ENCODE measurements at regions not wholly inside any gene's neighbourhood (a gene's known extent, or its start where the extent isn't known, plus 50 kb on each side); places are given as distances from the start of the nearest gene placed in this dataset.

DNA sequence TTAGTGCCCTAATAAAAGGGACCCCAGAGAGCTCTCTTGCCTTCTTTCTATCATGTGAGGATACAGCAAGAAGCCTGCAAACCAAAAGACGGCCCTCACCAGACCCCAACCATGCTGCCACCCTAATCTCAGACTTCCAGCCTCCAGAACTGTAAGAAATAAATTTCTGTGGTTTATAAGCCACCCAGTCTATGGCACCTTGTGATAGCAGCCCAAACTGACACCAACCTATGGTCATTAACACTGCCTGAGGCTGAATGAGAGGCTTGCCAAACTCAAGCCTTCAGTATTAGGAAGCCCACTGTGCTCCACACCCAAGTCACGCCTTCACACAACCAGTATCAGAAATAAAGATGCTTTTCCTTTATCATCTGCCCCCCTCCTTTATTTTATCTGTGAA is 127.3 kb upstream of the KLF3 start:
- Histone ChIP-seq H3K27me3 (no peaks in the 10 kb centered on the region), H3K4me1 (no peaks in the 10 kb centered on the region), H3K9me3 (no peaks in the 10 kb centered on the region), H3K36me3 (no peaks in the 10 kb centered on the region), H3K4me3 (ENCODE audit: low read depth, low read length) (no peak overlapping the region)
- DNase-seq: no peak
- TF ChIP-seq, protein P1, sequence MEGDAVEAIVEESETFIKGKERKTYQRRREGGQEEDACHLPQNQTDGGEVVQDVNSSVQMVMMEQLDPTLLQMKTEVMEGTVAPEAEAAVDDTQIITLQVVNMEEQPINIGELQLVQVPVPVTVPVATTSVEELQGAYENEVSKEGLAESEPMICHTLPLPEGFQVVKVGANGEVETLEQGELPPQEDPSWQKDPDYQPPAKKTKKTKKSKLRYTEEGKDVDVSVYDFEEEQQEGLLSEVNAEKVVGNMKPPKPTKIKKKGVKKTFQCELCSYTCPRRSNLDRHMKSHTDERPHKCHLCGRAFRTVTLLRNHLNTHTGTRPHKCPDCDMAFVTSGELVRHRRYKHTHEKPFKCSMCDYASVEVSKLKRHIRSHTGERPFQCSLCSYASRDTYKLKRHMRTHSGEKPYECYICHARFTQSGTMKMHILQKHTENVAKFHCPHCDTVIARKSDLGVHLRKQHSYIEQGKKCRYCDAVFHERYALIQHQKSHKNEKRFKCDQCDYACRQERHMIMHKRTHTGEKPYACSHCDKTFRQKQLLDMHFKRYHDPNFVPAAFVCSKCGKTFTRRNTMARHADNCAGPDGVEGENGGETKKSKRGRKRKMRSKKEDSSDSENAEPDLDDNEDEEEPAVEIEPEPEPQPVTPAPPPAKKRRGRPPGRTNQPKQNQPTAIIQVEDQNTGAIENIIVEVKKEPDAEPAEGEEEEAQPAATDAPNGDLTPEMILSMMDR (IDR thresholded peaks at IDR 0.05; ENCODE audit: low read depth, low read length): no peak

DNA sequence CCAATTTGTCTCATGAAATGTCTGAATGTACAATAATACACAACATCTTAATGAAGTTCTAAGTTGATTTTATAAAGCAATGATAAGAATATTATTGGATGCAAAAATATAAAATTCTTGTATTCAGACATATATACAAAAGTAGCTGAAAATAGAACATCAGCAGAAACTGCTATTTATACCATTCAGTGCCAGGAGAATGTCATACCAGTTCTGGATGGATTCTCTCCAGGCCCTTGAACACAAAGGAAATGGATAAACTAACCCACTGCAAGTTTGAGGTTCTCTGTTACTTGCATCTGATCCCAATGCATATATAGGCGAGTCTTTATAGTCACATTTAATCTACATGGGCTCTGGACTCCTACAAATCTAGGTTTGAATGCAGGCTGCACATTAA is 126.3 kb upstream of the KLF3 start:
- Histone ChIP-seq H3K9me3 (no peaks in the 10 kb centered on the region), H3K27me3 (no peaks in the 10 kb centered on the region), H3K4me3 (ENCODE audit: low read depth, low read length) (no peak overlapping the region), H3K4me1 (no peaks in the 10 kb centered on the region), H3K36me3 (no peaks in the 10 kb centered on the region)
- TF ChIP-seq, protein P1 (IDR thresholded peaks at IDR 0.05; ENCODE audit: low read depth, low read length): no peak
- DNase-seq: no peak

DNA sequence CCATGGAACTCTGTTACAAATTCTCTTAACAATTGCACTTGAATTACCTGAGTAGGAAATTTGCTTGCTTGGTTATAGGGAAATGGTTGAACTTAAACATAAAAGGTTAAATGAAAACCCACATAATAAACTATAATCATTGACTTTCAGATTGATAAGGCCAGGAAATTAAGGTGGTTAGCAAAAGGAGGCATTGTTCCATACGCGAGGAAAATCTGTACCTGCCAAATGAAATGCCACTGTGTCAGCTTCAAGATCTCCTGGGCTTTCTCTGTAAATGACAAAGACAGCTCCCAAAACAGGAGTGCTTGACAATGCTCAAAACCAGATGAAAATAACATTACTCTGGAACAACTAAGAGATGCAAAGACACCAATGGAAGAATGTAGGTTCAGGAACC is 125.5 kb upstream of the KLF3 start:
- TF ChIP-seq, protein P1 (IDR thresholded peaks at IDR 0.05; ENCODE audit: low read depth, low read length): no peak
- no peak for DNase-seq
- Histone ChIP-seq H3K9me3 (no peaks in the 10 kb centered on the region), H3K36me3 (no peaks in the 10 kb centered on the region), H3K4me1 (no peaks in the 10 kb centered on the region), H3K4me3 (ENCODE audit: low read depth, low read length) (no peak overlapping the region), H3K27me3 (no peaks in the 10 kb centered on the region)

DNA sequence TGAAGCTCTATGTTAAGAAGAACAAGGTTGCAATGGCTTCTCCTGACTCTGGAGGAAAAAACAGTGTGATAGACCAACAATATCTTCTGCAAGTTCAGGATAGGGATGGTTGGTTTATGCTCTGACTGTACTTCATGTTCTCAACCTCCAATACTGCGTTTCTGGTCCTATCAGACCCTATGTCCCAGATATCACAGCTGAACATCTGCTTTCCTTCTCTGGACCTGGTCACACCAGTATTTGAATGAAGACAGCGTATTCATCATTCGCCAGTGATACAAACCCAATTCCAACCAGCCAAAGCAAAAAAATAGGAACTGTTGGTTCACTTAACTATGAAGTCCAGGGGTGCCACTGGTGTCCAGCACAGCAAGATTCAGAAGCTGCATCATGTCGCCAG is 124.5 kb upstream of the KLF3 start:
- Histone ChIP-seq H3K4me1 (no peaks in the 10 kb centered on the region), H3K9me3 (no peaks in the 10 kb centered on the region), H3K36me3 (no peaks in the 10 kb centered on the region), H3K27me3 (no peaks in the 10 kb centered on the region), H3K4me3 (ENCODE audit: low read depth, low read length) (no peak overlapping the region)
- no peak for DNase-seq
- TF ChIP-seq, protein P1 (IDR thresholded peaks at IDR 0.05; ENCODE audit: low read depth, low read length): no peak

DNA sequence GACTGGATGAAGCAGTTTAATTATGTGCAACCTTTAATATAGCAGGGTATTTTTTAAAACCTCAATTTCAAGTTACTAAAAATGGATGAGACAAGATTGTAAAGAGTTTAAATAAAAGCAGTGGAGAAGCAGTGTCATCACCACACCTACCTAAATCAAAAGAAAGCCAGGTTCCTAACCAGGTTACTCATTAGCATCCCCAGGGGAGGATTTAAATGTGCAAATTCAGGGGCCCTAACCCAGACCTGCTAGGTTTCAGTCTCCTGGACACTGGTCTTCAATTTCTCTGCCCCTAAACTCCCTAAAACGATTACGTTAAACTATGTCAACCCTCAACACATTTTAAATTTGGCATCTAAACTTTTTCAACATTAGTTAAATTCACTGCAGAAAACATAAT is 116.9 kb upstream of the KLF3 start:
- no peaks in the 10 kb centered on the region for H3K27me3 ChIP-seq
- DNase-seq: no peak
- no peak overlapping the region for H3K4me3 ChIP-seq (ENCODE audit: low read depth, low read length)
- no peaks in the 10 kb centered on the region for H3K36me3 ChIP-seq
- TF ChIP-seq, protein P1 (IDR thresholded peaks at IDR 0.05; ENCODE audit: low read depth, low read length): no peak
- no peaks in the 10 kb centered on the region for H3K9me3 ChIP-seq
- peaks cover 7% of the 10 kb centered on the region; the same call in 1 of the 2 replicates for H3K4me1 ChIP-seq

DNA sequence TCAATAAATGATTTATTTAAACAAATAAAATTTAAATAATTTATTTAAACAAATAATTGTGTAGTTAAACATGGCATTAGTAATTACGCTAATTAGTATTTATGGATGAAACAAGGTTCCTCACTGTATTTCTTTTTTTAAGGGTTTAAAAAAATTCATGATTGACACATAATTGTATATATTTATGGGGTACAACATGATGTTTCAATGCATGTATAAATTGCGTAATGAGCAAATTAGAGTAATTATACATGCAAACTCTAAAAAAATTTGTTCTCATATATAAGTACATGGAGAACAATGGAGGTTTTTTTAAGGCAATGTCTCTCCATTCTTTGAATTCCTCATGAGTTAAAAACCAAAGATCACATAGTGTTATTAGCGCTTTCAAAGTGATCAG is 115.7 kb upstream of the KLF3 start:
- Histone ChIP-seq H3K36me3 (no peaks in the 10 kb centered on the region), H3K4me3 (ENCODE audit: low read depth, low read length) (no peak overlapping the region), H3K27me3 (no peaks in the 10 kb centered on the region), H3K9me3 (no peaks in the 10 kb centered on the region), H3K4me1 (peaks cover 7% of the 10 kb centered on the region; the same call in 1 of the 2 replicates)
- DNase-seq: no peak
- TF ChIP-seq, protein P1 (IDR thresholded peaks at IDR 0.05; ENCODE audit: low read depth, low read length): no peak
